ENCODE measurements at regions not wholly inside any gene's neighbourhood (a gene's known extent, or its start where the extent isn't known, plus 50 kb on each side); places are given as distances from the start of the nearest gene placed in this dataset.
A peak's percentile ranks its signal among the peaks of the same experiment; 100 is the strongest.

DNA sequence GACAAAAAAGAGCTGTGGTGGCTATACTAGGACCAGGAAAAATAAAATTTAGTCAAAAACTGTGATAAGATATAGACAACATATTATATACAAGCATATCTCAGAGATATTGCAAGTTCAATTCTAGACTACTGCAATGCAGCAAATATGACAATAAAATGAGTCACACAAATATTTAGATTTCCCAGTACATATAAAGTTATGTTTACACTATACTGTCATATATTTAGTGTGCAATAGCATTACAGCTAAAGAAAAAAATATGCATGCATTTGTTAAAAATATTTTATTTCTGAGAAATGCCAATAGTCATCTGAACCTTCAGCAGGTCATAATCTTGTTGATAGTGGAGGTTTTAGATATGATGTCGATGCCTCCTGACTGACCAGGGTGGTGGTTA lies 72.1 kb downstream of the AKR1C4 start:
- TF ChIP-seq, protein P1, sequence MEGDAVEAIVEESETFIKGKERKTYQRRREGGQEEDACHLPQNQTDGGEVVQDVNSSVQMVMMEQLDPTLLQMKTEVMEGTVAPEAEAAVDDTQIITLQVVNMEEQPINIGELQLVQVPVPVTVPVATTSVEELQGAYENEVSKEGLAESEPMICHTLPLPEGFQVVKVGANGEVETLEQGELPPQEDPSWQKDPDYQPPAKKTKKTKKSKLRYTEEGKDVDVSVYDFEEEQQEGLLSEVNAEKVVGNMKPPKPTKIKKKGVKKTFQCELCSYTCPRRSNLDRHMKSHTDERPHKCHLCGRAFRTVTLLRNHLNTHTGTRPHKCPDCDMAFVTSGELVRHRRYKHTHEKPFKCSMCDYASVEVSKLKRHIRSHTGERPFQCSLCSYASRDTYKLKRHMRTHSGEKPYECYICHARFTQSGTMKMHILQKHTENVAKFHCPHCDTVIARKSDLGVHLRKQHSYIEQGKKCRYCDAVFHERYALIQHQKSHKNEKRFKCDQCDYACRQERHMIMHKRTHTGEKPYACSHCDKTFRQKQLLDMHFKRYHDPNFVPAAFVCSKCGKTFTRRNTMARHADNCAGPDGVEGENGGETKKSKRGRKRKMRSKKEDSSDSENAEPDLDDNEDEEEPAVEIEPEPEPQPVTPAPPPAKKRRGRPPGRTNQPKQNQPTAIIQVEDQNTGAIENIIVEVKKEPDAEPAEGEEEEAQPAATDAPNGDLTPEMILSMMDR (IDR thresholded peaks at IDR 0.05): no peak
- DNase-seq: no peak
- Histone ChIP-seq H3K27me3 (no peaks in the 10 kb centered on the region), H3K27ac (no peak overlapping the region), H3K36me3 (no peaks in the 10 kb centered on the region), H3K4me3 (no peak overlapping the region), H3K9me3 (peaks cover 0 to 31% of the 10 kb centered on the region in 2 donors), H3K4me1 (no peaks in the 10 kb centered on the region)
- intact Hi-C loops (cut with DNase I): no loop called here
- no peak for ATAC-seq

DNA sequence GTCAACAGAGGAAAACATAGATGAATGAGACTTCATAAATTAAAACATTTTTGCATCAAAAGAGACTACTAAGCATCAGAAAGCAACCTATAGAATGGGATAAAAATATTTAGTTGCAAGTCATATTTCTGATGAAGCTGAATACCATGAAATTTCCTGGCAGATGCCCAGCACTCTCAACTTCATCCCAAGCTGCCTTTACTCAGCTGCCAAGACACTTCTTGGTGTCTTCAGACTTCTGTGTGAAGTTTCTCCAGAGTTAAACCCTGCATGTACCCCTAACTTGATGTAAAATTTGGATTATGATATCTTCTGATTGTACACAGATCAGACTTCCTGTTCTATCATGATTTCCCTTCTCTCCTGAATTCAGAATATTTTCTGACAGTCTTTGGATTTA lies 73.2 kb downstream of the AKR1C4 start:
- H3K36me3 ChIP-seq: no peaks in the 10 kb centered on the region
- intact Hi-C loops (cut with DNase I): no loop called here
- H3K27me3 ChIP-seq: no peaks in the 10 kb centered on the region
- TF ChIP-seq, protein P1 (IDR thresholded peaks at IDR 0.05): no peak
- no peak overlapping the region for H3K4me3 ChIP-seq
- no peak overlapping the region for H3K27ac ChIP-seq
- ATAC-seq (no peak), DNase-seq (no peak)
- H3K4me1 ChIP-seq: no peaks in the 10 kb centered on the region
- H3K9me3 ChIP-seq: peaks cover 0 to 20% of the 10 kb centered on the region in 2 donors

DNA sequence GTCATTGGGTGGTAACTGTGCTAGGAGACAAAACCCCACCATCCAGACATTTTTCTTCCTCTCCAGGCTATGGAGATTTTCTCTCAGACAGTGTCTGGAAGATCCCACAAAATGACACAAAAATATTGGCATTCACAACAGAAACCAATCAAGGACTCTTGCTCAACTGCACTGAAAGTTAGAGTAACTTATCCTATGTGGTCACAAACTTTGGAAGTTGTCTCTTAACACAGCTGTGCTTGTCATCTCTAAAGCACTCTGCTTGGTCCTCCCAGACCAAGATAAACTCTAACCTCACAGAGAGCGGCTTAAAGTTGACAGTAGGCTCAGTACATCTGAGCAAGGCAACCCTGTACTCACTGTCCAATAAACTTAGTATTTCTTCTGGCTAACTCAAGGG lies 74.9 kb downstream of the AKR1C4 start:
- Histone ChIP-seq H3K9me3 (peaks cover 0 to 9% of the 10 kb centered on the region in 2 donors), H3K27ac (no peak overlapping the region), H3K27me3 (no peaks in the 10 kb centered on the region), H3K36me3 (no peaks in the 10 kb centered on the region), H3K4me1 (no peaks in the 10 kb centered on the region), H3K4me3 (no peak overlapping the region)
- ATAC-seq (no peak), DNase-seq (no peak)
- TF ChIP-seq, protein P1 (IDR thresholded peaks at IDR 0.05): no peak
- intact Hi-C loops (cut with DNase I): no loop called here

DNA sequence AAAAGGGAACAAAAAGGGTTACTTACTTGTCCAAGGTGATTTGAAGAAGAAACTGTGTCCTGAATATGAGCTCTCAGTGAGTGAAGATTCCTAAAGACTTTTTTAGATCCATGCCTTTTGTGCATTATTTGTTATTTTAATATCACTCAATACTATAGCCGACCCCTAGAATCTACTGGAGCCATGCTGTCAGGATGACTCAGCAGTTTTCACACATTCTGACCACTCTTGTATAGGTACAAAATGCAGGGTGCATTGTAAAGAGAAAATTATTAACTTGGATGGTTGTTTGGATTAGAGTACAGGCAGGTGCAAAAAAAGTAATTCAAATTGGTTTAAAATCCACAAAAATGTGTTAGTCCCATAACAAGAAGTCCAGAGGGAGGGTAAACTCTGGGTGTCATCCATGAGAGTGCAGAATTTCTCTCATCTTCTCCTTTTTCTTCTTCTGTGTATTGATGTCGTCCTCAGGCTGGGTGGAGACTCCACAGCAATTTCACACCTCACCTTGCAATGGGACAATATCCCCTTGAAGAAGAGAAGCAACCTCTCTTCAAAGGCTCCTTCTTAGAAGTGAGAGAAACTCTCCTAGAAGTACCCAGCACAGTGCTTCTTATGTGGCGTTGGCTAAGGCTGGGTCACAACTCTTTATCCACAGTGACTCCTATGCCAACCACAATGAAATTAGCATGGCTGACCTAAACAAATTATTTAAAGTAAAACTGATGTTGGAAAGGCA lies 75.6 kb downstream of the AKR1C4 start:
- Histone ChIP-seq H3K4me1 (no peaks in the 10 kb centered on the region), H3K4me3 (no peak overlapping the region), H3K9me3 (peaks cover 0 to 2% of the 10 kb centered on the region in 2 donors), H3K36me3 (no peaks in the 10 kb centered on the region), H3K27ac (no peak overlapping the region), H3K27me3 (no peaks in the 10 kb centered on the region)
- no peak for DNase-seq
- intact Hi-C loops (cut with DNase I): no loop called here
- ATAC-seq: no peak
- TF ChIP-seq, protein P1 (IDR thresholded peaks at IDR 0.05): no peak

DNA sequence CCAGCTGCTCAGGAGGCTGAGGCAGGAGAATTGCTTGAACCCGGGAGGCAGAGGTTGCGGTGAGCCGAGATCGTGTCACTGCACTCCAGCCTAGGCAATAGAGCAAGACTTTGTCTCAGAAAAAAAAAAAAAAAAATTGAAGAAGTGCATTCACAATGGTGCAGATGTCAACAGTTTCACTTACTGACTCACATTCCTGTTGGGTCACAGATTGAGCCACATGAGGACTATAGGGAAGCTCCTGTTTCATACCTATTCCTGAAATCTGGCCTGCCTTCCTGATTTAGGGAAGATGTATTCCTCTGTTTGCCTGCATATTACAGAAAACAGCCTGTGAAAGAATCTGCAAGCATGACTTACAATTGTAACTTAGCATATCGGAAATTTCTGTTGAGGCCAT lies 78.2 kb downstream of the AKR1C4 start:
- no peak overlapping the region for H3K4me3 ChIP-seq
- no peaks in the 10 kb centered on the region for H3K4me1 ChIP-seq
- no peaks in the 10 kb centered on the region for H3K9me3 ChIP-seq
- intact Hi-C loops (cut with DNase I): no loop called here
- no peaks in the 10 kb centered on the region for H3K36me3 ChIP-seq
- H3K27ac ChIP-seq: peak overlapping the region in 1 of 2 donors; percentile 28
- ATAC-seq (peak; percentile 41), DNase-seq (no peak)
- H3K27me3 ChIP-seq: no peaks in the 10 kb centered on the region
- TF ChIP-seq, protein P1 (IDR thresholded peaks at IDR 0.05): no peak

All from left lung (tissue), 4 donors.